A549 (cell line): ENCODE measurements at regions not wholly inside any gene's neighbourhood (a gene's known extent, or its start where the extent isn't known, plus 50 kb on each side); places are given as distances from the start of the nearest gene placed in this dataset.
"Not testable (repeated sequence)": the region's sequence is repeated elsewhere in the genome, so short reads cannot be mapped to it uniquely, and the experiment has no call there.

Source experiments
- ATAC-seq, 2 experiments: fragments of 200-7000 bp in 1 of 2; fragments of >200 bp in 1 of 2; cut with Nextera tagmentation in 1 of 2; cut with Tn5 transposase in 1 of 2; 3 replicates each; pipeline versions ENCODE4 v1.8.0 to v1.9.1; 2018 to 2020; ENCODE audit warnings: mild to moderate bottlenecking in 1 of 2, moderate library complexity in 1 of 2
- CTCF ChIA-PET: fragments of 300-600 bp; sonication (Branson Sonifier 250); formaldehyde crosslinking; extraction: SDS; loops from one replicate; lab custom pipeline; 2021; ENCODE audit warnings: antibody characterized with exemption, inconsistent platforms; lab: Yijun Ruan, JAX
- POLR2A ChIA-PET: fragments of 350-600 bp; formaldehyde crosslinking; extraction: SDS; loops from one replicate; lab custom pipeline; 2021; ENCODE audit warnings: antibody characterized with exemption, inconsistent platforms; lab: Yijun Ruan, JAX
- DNase-seq, 2 experiments: peaks; one replicate each; pipeline versions ENCODE4 v3.0.0 to v3.0.0-alpha.2; 2011 to 2016; ENCODE audit warnings: low read depth in 1 of 2, low spot score in 1 of 2
- FAIRE-seq: peaks from 2 replicates; lab custom pipeline; 2011; peaks lifted over from hg19 to GRCh38; lab: Jason Lieb, UNC
- H3K27ac ChIP-seq, 2 experiments: fragments of >200 bp; sonication (Bioruptor Twin); formaldehyde crosslinking; 3 replicates each; pipeline ENCODE4 v1.5.1; 2016 to 2017
- H3K4me1 ChIP-seq: fragments of >200 bp; sonication (Bioruptor Twin); formaldehyde crosslinking; 3 replicates; pipeline ENCODE4 v1.6.1; 2016
- H3K4me2 ChIP-seq: fragments of >200 bp; sonication (Bioruptor Twin); formaldehyde crosslinking; 3 replicates; pipeline ENCODE4 v1.6.1; 2016
- H3K4me3 ChIP-seq: fragments of >200 bp; sonication (Bioruptor Twin); formaldehyde crosslinking; 3 replicates; pipeline ENCODE4 v1.5.1; 2016
- H3K9me3 ChIP-seq: fragments of >200 bp; sonication (Bioruptor Twin); formaldehyde crosslinking; 3 replicates; pipeline ENCODE4 v1.6.1; 2016
- CEBPB ChIP-seq, 2 experiments: fragments of >200 bp in 1 of 2; sonication (Bioruptor Twin) in 1 of 2; formaldehyde crosslinking in 1 of 2; IDR thresholded peaks; 2 replicates each; pipeline ENCODE4 v1.6.1; 2012 to 2016
- CHD4 ChIP-seq: fragments of 200-600 bp; sonication (generic); IDR thresholded peaks from 2 replicates; pipeline ENCODE4 v1.6.1; 2016; ENCODE audit warnings: antibody characterized with exemption, mild to moderate bottlenecking, borderline replicate concordance
- CTCF ChIP-seq: fragments of >200 bp; sonication (Bioruptor Twin); formaldehyde crosslinking; IDR thresholded peaks from 3 replicates; pipeline ENCODE4 v1.5.1; 2016
- E2F6 ChIP-seq: IDR thresholded peaks from 2 replicates; pipeline ENCODE4 v1.6.1; 2012; ENCODE audit warnings: low read depth, borderline replicate concordance
- EP300 ChIP-seq, 2 experiments: fragments of >200 bp; sonication (Bioruptor Twin); formaldehyde crosslinking; IDR thresholded peaks; 2 replicates in 1 of 2; 3 replicates in 1 of 2; pipeline ENCODE4 v1.6.1; 2016 to 2017
- ESRRA ChIP-seq: fragments of 150-350 bp; IDR thresholded peaks from 2 replicates; pipeline ENCODE4 v1.6.1; 2014; ENCODE audit warnings: mild to moderate bottlenecking, low read length, borderline replicate concordance
- FOSB ChIP-seq: fragments of 250-450 bp; sonication (Bioruptor Pico); IDR thresholded peaks from 2 replicates; pipeline ENCODE4 v1.5.0; 2020; ENCODE audit warnings: mild to moderate bottlenecking, moderate library complexity
- GATA3 ChIP-seq: IDR thresholded peaks from 2 replicates; pipeline ENCODE4 v1.6.1; 2012; ENCODE audit warnings: borderline replicate concordance
- HEYL ChIP-seq: fragments of 250-450 bp; sonication (Bioruptor Pico); IDR thresholded peaks from 2 replicates; pipeline ENCODE4 v1.8.0; 2021; ENCODE audit warnings: mild to moderate bottlenecking, moderate library complexity
- HMGXB4 ChIP-seq: fragments of 250-450 bp; sonication (Bioruptor Pico); IDR thresholded peaks from 2 replicates; pipeline ENCODE4 v1.5.0; 2021; ENCODE audit warnings: mild to moderate bottlenecking, moderate library complexity, borderline replicate concordance
- HOXA7 ChIP-seq: fragments of 250-450 bp; sonication (Bioruptor Pico); IDR thresholded peaks from 2 replicates; pipeline ENCODE4 v1.5.0; 2020; ENCODE audit warnings: mild to moderate bottlenecking, moderate library complexity
- HOXB13 ChIP-seq: fragments of 250-450 bp; sonication (Bioruptor Pico); IDR thresholded peaks from 2 replicates; pipeline ENCODE4 v1.5.0; 2020; ENCODE audit warnings: low read depth, mild to moderate bottlenecking, moderate library complexity
- JUN ChIP-seq, 2 experiments: fragments of >200 bp; sonication (Bioruptor Twin); formaldehyde crosslinking; IDR thresholded peaks; 2 replicates in 1 of 2; 3 replicates in 1 of 2; pipeline ENCODE4 v1.6.1; 2016 to 2017
- MAFK ChIP-seq: fragments of 450-650 bp; IDR thresholded peaks from 2 replicates; pipeline ENCODE4 v1.6.1; 2014; ENCODE audit not compliant: partially characterized antibody
- MAX ChIP-seq: IDR thresholded peaks from 2 replicates; pipeline ENCODE4 v1.6.1; 2012
- MAZ ChIP-seq: fragments of 150-350 bp; IDR thresholded peaks from 2 replicates; pipeline ENCODE4 v1.6.1; 2014; ENCODE audit warnings: antibody characterized with exemption, low read depth, low read length, borderline replicate concordance
- PHF8 ChIP-seq: fragments of 200-600 bp; sonication (generic); IDR thresholded peaks from 2 replicates; pipeline ENCODE4 v1.6.1; 2016; ENCODE audit warnings: low read depth, mild to moderate bottlenecking, antibody characterized with exemption, moderate library complexity, borderline replicate concordance
- RCOR1 ChIP-seq: fragments of 150-350 bp; IDR thresholded peaks from 2 replicates; pipeline ENCODE4 v1.6.1; 2014; ENCODE audit warnings: antibody characterized with exemption, low read length, low read depth
- RNF2 ChIP-seq: fragments of 200-600 bp; sonication (generic); IDR thresholded peaks from 2 replicates; pipeline ENCODE4 v1.6.1; 2016; ENCODE audit warnings: low read depth, mild to moderate bottlenecking, antibody characterized with exemption, moderate library complexity, borderline replicate concordance
- TP53 ChIP-seq: fragments of 250-450 bp; sonication (Bioruptor Pico); IDR thresholded peaks from 2 replicates; pipeline ENCODE4 v1.5.0; 2021; ENCODE audit warnings: mild to moderate bottlenecking, moderate library complexity
- USF2 ChIP-seq: fragments of 450-650 bp; IDR thresholded peaks from 2 replicates; pipeline ENCODE4 v1.6.1; 2014; ENCODE audit warnings: antibody characterized with exemption
- ZC3H11A ChIP-seq: fragments of 450-650 bp; IDR thresholded peaks from 2 replicates; pipeline ENCODE4 v1.6.1; 2014; ENCODE audit warnings: antibody characterized with exemption, mild to moderate bottlenecking
- ZFP36 ChIP-seq: fragments of 450-650 bp; IDR thresholded peaks from 2 replicates; pipeline ENCODE4 v1.6.1; 2014; ENCODE audit warnings: borderline replicate concordance; ENCODE audit not compliant: partially characterized antibody
- ZNF302 ChIP-seq: fragments of 250-450 bp; sonication (Bioruptor Pico); IDR thresholded peaks from 2 replicates; pipeline ENCODE4 v1.9.0; 2021; ENCODE audit warnings: inconsistent platforms, mild to moderate bottlenecking, moderate library complexity
- ZSCAN20 ChIP-seq: fragments of 250-450 bp; sonication (Bioruptor Pico); IDR thresholded peaks from 2 replicates; pipeline ENCODE4 v1.8.0; 2022; ENCODE audit warnings: mild to moderate bottlenecking, moderate library complexity
- WGBS: methylation state at CpG from one replicate; pipeline ENCODE4 v1.1.6; 2017; ENCODE audit errors: missing lambda C conversion rate; 5-methylcytosine and 5-hydroxymethylcytosine counted together

GRCh38 chr4:60913002-60913401 lies 287.1 kb upstream of the ADGRL3 start:
- WGBS = 11% methylated on average over 3 of the region's 3 CpGs
- ATAC-seq (no peak), FAIRE-seq (no peak), DNase-seq (no peak)
- ChIA-PET POLR2A (no interaction called here), CTCF (no interaction called here)
- Histone ChIP-seq H3K9me3 (no peaks in the 10 kb centered on the region), H3K4me1 (no peaks in the 10 kb centered on the region), H3K4me3 (no peak overlapping the region), H3K27ac (no peak overlapping the region), H3K4me2 (no peak overlapping the region)
- TF ChIP-seq ESRRA = no peak
- TF ChIP-seq USF2 = no peak
- no peak for TF ChIP-seq JUN (IDR thresholded peaks at IDR 0.05)
- no peak for TF ChIP-seq RNF2
- no peak for TF ChIP-seq EP300 (IDR thresholded peaks at IDR 0.05)
- no peak for TF ChIP-seq E2F6
- no peak for TF ChIP-seq ZFP36
- TF ChIP-seq FOSB (CRISPR knock-in tag) = no peak
- no peak for TF ChIP-seq CEBPB (IDR thresholded peaks at IDR 0.05)

- Histone ChIP-seq H3K9me3 (no peaks in the 10 kb centered on the region), H3K4me1 (no peaks in the 10 kb centered on the region)
- CTCF ChIA-PET = no interaction called here
- no peak for DNase-seq
- TF ChIP-seq TP53 (CRISPR knock-in tag) (no peak), FOSB (CRISPR knock-in tag) (no peak), HOXB13 (CRISPR knock-in tag) (no peak), HEYL (CRISPR knock-in tag) (no peak), CHD4 (no peak), HOXA7 (CRISPR knock-in tag) (no peak), CEBPB (IDR thresholded peaks at IDR 0.05) (no peak), CTCF (no peak), ZSCAN20 (CRISPR knock-in tag) (no peak), RCOR1 (no peak)
- TF ChIP-seq, all 56 proteins: peak for 0
- Histone ChIP-seq H3K4me3 (no peak overlapping the region), H3K4me2 (no peak overlapping the region), H3K27ac (no peak overlapping the region)
- POLR2A ChIA-PET = no interaction called here
- ATAC-seq = no peak
- WGBS = 20% methylated on average over 2 of the region's 2 CpGs
- FAIRE-seq = no peak
Measured at GRCh38 chr4:60913671-60914070, 286.5 kb upstream of the ADGRL3 start.

- H3K4me1 ChIP-seq, POLR2A ChIA-PET, ATAC-seq, H3K4me3 ChIP-seq, H3K9me3 ChIP-seq, H3K4me2 ChIP-seq, DNase-seq, FAIRE-seq, CTCF ChIA-PET, H3K27ac ChIP-seq: not testable (repeated sequence)
- 24% methylated on average over 4 of the region's 4 CpGs for WGBS
Measured at GRCh38 chr4:60921735-60922134, 278.4 kb upstream of the ADGRL3 start.

- Histone ChIP-seq H3K9me3 (no peaks in the 10 kb centered on the region), H3K4me2 (no peak overlapping the region), H3K4me3 (no peak overlapping the region), H3K4me1 (no peaks in the 10 kb centered on the region), H3K27ac (no peak overlapping the region)
- ChIA-PET CTCF (no interaction called here), POLR2A (no interaction called here)
- FAIRE-seq (no peak), DNase-seq (no peak), ATAC-seq (no peak)
- WGBS = 25% methylated on average over 1 of the region's 1 CpG
- TF ChIP-seq ZSCAN20 (CRISPR knock-in tag) (no peak), JUN (IDR thresholded peaks at IDR 0.05) (no peak), HMGXB4 (CRISPR knock-in tag) (no peak), PHF8 (no peak), TP53 (CRISPR knock-in tag) (no peak), ZC3H11A (no peak), MAX (no peak), MAZ (no peak), GATA3 (no peak), ZNF302 (CRISPR knock-in tag) (no peak), ZFP36 (no peak), MAFK (no peak)
Measured at GRCh38 chr4:60923075-60923474, 277.1 kb upstream of the ADGRL3 start.
